ENCODE measurements at regions not wholly inside any gene's neighbourhood (a gene's known extent, or its start where the extent isn't known, plus 50 kb on each side); places are given as distances from the start of the nearest gene placed in this dataset.
"Not testable (repeated sequence)": the region's sequence is repeated elsewhere in the genome, so short reads cannot be mapped to it uniquely, and the experiment has no call there.

DNA sequence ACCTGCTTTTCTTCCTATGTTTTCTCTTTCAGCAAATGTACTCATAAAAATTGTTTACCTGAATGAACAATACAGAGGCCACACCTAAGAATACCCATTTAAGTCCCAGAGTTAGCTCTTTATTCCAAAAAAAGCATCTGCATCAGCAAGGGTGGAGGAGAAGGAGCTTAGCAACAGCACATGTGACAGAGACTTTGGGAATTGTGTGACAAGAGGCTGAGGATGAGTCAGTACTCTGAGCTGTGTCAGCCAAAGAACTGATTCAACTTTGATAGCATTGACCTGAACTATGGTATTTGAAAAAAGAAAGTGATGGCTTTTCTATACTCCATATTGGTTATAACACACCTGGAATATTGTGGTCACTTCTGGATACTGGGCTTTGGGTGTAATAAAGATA is 162.7 kb downstream of the ZNF648 start:
- Histone ChIP-seq H3K4me3 (no peak overlapping the region), H3K27ac (no peak overlapping the region), H3K36me3 (no peaks in the 10 kb centered on the region), H3K9me3 (peaks cover 0 to 3% of the 10 kb centered on the region in 2 donors), H3K4me1 (no peaks in the 10 kb centered on the region), H3K27me3 (no peaks in the 10 kb centered on the region)
- no peak for DNase-seq (ENCODE audit: low spot score in 2 of 2)
- intact Hi-C loops (cut with DNase I; ENCODE audit: low total_unique reads) = no loop called here
- TF ChIP-seq POLR2AphosphoS5 (IDR thresholded peaks at IDR 0.05) = no peak
- no peak for TF ChIP-seq POLR2A (IDR thresholded peaks at IDR 0.05)
- TF ChIP-seq, protein P1, sequence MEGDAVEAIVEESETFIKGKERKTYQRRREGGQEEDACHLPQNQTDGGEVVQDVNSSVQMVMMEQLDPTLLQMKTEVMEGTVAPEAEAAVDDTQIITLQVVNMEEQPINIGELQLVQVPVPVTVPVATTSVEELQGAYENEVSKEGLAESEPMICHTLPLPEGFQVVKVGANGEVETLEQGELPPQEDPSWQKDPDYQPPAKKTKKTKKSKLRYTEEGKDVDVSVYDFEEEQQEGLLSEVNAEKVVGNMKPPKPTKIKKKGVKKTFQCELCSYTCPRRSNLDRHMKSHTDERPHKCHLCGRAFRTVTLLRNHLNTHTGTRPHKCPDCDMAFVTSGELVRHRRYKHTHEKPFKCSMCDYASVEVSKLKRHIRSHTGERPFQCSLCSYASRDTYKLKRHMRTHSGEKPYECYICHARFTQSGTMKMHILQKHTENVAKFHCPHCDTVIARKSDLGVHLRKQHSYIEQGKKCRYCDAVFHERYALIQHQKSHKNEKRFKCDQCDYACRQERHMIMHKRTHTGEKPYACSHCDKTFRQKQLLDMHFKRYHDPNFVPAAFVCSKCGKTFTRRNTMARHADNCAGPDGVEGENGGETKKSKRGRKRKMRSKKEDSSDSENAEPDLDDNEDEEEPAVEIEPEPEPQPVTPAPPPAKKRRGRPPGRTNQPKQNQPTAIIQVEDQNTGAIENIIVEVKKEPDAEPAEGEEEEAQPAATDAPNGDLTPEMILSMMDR (IDR thresholded peaks at IDR 0.05) = no peak

DNA sequence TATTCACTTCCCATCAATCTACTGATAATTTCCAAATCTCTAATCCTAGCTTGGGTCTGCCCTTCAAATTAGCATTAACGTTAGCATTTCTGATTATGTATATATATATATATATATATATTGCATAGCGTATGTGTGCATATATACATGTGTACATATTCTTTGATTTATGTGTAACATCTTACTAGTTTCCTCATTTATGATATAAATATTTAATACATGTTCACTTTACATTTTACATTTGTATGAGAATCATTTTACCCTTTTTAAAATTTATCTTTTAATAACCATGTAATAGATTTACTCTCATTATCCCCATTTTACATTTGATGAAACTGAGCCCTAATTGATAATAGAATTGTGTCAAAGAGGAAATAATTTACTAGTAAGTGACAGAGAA is 164.7 kb downstream of the ZNF648 start:
- TF ChIP-seq POLR2AphosphoS5 (IDR thresholded peaks at IDR 0.05) = no peak
- TF ChIP-seq, protein P1 (IDR thresholded peaks at IDR 0.05) = no peak
- TF ChIP-seq POLR2A (IDR thresholded peaks at IDR 0.05) = no peak
- Histone ChIP-seq H3K27me3 (no peaks in the 10 kb centered on the region), H3K36me3 (no peaks in the 10 kb centered on the region), H3K9me3 (peaks cover 0 to 15% of the 10 kb centered on the region in 2 donors), H3K4me3 (no peak overlapping the region), H3K27ac (no peak overlapping the region), H3K4me1 (no peaks in the 10 kb centered on the region)
- DNase-seq (ENCODE audit: low spot score in 2 of 2) = no peak
- intact Hi-C loops (cut with DNase I; ENCODE audit: low total_unique reads) = no loop called here

DNA sequence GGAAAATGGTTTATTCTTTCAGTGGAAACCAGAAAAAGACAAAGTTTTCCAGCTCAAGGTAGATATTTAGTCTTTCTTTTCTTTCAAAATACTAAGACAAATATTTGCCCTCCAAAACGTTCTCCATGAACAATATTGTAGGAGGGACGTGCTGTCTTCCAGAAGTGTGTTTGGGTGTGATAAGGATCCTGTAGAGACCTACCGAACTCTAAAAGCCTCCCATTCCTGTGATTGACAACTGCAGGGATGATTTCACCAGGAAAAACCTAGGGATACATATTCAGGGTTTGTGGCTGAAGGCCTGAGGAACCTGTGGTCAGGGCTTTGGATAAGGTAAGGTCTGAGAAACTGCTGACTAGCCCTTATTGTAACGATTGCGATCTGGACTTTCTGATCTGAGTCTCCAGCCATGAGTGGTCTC is 167.1 kb downstream of the ZNF648 start:
- Histone ChIP-seq H3K27ac (no peak overlapping the region), H3K27me3 (no peaks in the 10 kb centered on the region), H3K4me1 (no peaks in the 10 kb centered on the region), H3K4me3 (no peak overlapping the region), H3K9me3 (peaks cover 0 to 15% of the 10 kb centered on the region in 2 donors), H3K36me3 (no peaks in the 10 kb centered on the region)
- DNase-seq (ENCODE audit: low spot score in 2 of 2) = no peak
- TF ChIP-seq POLR2AphosphoS5 (IDR thresholded peaks at IDR 0.05) (no peak), POLR2A (IDR thresholded peaks at IDR 0.05) (no peak)
- TF ChIP-seq, protein P1 (IDR thresholded peaks at IDR 0.05) = no peak
- intact Hi-C loops (cut with DNase I; ENCODE audit: low total_unique reads) = no loop called here

DNA sequence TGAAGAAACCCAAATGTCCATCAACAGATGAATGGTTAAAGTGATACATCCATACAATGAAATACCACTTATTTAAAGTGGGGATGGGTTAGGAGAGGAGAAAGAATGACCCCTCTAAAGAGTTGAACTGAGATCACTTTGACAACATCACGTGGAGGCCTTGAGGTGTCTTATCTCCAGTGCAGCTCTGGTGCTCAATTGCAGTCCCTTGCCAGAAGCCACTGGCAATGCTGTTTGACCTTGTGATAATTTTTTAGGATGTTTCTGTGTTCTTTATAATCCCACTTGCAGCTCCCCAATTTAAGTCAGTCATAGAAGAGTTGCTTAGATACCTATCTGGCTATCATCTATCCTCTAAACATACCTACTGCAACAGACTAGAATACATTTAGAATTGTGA is 167.6 kb downstream of the ZNF648 start:
- Histone ChIP-seq H3K4me1 (no peaks in the 10 kb centered on the region), H3K9me3 (peaks cover 0 to 15% of the 10 kb centered on the region in 2 donors), H3K36me3 (no peaks in the 10 kb centered on the region), H3K27ac (no peak overlapping the region), H3K4me3 (no peak overlapping the region), H3K27me3 (no peaks in the 10 kb centered on the region)
- intact Hi-C loops (cut with DNase I; ENCODE audit: low total_unique reads) = no loop called here
- DNase-seq (ENCODE audit: low spot score in 2 of 2) = no peak
- TF ChIP-seq POLR2A (IDR thresholded peaks at IDR 0.05) (no peak), POLR2AphosphoS5 (IDR thresholded peaks at IDR 0.05) (no peak)
- TF ChIP-seq, protein P1 (IDR thresholded peaks at IDR 0.05) = no peak

DNA sequence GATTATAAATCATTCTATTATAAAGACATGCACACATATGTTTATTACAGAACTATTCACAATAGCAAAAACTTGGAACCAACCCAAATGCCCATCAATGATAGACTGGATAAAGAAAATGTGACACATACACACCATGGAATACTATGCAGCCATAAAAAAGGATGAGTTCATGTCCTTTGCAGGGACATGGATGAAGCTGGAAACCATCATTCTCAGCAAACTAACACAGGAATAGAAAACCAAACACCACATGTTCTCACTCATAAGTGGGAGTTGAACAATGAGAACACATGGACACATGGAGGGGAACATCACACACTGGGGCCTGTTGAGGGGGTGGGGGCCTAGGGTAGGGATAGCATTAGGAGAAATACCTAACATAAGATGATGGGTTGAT is 168.4 kb downstream of the ZNF648 start:
- intact Hi-C loops (cut with DNase I; ENCODE audit: low total_unique reads); DNase-seq (ENCODE audit: low spot score in 2 of 2): not testable (repeated sequence)

DNA sequence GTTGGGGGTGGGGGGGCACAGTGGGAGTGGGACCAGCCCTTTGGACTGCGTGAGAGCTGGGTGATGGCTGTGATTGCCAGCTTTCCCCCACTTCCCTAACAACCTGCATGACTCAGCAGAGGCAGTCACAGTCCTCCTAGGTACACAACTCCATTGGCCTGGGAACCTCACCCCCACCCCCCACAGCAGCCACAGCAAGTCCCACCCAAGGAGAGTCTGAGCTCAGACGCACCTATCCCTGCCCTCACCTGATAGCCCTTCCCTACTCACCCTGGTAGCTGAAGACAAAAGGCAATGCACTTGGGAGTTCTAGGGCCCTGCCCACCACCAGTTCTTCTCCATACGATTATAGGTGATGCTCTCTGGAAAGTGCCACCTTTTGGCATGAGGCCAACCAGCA is 188.9 kb downstream of the ZNF648 start:
- intact Hi-C loops (cut with DNase I; ENCODE audit: low total_unique reads) = no loop called here
- Histone ChIP-seq H3K9me3 (peaks cover 15 to 41% of the 10 kb centered on the region in 2 donors), H3K4me1 (no peaks in the 10 kb centered on the region), H3K36me3 (no peaks in the 10 kb centered on the region), H3K27ac (no peak overlapping the region), H3K4me3 (no peak overlapping the region), H3K27me3 (no peaks in the 10 kb centered on the region)
- TF ChIP-seq POLR2AphosphoS5 (IDR thresholded peaks at IDR 0.05) (no peak), POLR2A (IDR thresholded peaks at IDR 0.05) (no peak)
- TF ChIP-seq, protein P1 (IDR thresholded peaks at IDR 0.05) = no peak
- no peak for DNase-seq (ENCODE audit: low spot score in 2 of 2)

More for the DNA sequence above, 168.4 kb downstream of the ZNF648 start:
- H3K36me3 ChIP-seq, H3K4me1 ChIP-seq, H3K4me3 ChIP-seq, H3K27ac ChIP-seq, H3K27me3 ChIP-seq: not testable (repeated sequence)
- peaks cover 0 to 15% of the 10 kb centered on the region in 2 donors for H3K9me3 ChIP-seq
